HG03521 (cell line): ENCODE measurements at regions not wholly inside any gene's neighbourhood (a gene's known extent, or its start where the extent isn't known, plus 50 kb on each side); places are given as distances from the start of the nearest gene placed in this dataset.
"Not testable (repeated sequence)": the region's sequence is repeated elsewhere in the genome, so short reads cannot be mapped to it uniquely, and the experiment has no call there.

ENCODE experiments used
- ATAC-seq: cut with Tn5 transposase; IDR thresholded peaks from one replicate; pipeline ENCODE4 v1.9.1; 2021; ENCODE audit warnings: mild to moderate bottlenecking, moderate library complexity; ENCODE audit not compliant: unreplicated experiment

GRCh38 chr1:163472651-163473248 lies 151.0 kb downstream of the NUF2 start:
- no peak for ATAC-seq

DNA sequence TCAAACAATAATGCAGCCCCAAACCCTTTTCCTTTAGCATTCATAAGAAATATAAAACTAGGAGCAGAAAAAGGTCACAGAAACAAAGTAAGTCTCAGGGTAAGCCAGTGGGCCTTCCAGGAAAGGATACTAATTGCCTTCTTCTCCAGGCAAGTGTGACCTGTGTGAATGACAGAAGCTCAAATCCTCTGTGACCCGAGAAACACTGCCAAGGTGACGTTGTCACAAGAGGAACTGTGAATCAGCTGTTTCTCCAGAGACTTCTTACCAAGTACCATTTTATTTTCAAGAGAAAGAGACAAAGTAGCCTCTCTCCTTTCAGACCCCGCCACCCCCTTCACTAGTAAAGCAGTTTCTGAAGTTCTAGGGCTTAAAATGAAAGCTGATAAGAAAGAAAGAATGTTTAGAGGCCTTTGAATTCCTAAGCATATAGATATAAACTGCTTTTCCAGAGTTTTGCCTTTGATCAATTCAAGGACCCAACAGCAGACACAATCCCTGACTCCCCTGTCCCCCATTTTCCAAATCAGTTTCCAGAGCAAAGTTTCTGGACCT lies 155.6 kb downstream of the NUF2 start:
- ATAC-seq, result no peak

- not testable (repeated sequence) for ATAC-seq
Observed at GRCh38 chr1:163498391-163499330, 176.9 kb downstream of the NUF2 start.

DNA sequence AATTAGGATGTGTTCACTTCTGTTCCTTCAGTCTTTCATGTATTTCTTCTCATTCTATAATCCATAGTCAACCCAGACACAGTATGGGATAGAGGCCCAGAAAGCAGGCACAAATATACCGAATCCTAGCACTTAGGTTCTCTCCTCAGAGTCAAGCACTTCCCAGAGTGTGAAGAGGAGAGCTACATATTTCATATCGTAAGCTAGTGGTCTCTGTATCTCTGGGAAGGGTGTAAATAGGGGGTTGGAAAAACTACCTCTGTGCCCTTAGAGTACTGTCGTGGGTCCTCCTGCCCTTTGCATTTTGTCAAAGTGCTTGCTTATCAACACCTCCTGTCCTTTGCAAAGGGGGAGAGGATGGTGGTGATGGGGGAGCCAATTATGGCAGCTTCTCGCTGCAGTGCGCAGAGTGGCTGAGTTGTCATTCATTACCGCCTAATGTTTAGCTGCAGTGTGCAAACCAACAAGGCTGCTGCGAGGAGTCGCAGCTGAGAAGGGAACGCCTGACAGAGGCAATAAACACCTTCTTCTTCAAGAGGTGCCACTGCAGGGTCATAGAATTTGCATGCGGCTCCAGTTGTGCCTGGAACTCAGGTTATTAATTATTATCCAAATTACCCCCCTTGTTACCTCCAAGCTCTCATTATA lies 182.7 kb downstream of the NUF2 start:
- ATAC-seq, result no peak

GRCh38 chr1:163509114-163509513 lies 187.4 kb downstream of the NUF2 start:
- no peak for ATAC-seq

DNA sequence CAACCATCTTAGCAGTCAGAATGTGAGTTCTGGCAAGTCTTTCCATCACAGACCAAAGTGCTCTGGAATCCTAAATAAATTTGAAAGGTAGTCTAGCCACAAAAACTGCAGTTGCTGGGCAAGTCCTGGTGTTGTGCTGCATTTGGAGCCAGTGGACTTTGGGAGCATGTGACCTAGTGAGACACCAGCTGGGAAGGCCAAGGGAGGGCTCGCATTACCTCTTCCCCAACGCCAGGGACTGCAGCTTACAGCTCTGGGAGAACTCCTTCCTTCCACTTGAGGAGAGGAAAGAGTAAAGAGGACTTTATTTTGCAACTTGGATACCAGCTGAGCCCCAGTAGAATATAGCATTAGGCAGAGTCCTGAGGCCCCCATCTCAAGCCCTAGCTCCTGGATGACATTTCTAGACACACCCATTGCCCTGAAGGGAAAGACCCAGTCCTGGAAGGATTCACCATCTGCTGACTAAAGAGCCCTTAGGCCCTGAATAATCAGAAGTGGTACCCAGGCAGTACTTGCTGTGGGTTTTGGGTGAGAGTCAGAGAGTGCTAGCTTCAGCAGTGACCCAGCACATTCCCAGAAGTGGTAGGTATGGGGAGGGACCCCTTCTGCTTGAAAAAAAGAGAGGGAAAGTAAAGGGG lies 190.7 kb downstream of the NUF2 start:
- ATAC-seq, result no peak

DNA sequence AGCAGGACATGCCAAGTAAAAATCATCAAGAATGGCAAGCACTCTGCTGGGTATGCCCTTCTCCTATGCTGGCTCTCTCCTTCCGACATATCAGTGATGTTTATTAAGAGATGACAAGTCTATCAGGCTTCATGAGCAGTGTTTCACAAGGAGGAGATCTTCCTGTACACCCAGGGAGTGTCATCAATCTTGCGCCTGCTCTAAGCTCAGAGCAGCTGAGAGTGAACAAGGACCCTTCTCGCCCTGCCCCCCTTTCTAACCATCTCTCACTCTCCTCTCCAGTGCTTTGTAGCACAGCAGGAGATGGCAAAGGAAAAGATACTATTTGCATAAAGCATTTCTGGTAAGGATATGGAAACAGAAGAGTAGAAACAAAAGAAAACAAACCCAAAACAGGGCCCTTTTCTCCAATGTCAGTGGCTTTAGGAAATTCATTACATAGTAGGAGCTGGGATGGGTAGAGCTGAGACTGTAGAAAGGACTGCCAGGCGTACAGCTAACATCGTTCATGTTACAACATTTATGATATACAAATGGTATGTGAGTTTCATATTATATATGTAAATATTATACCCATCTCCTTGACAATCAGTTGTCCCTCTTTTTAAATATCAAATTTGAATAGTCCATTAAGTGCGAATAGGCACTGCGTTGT lies 201.7 kb downstream of the NUF2 start:
- no peak for ATAC-seq

DNA sequence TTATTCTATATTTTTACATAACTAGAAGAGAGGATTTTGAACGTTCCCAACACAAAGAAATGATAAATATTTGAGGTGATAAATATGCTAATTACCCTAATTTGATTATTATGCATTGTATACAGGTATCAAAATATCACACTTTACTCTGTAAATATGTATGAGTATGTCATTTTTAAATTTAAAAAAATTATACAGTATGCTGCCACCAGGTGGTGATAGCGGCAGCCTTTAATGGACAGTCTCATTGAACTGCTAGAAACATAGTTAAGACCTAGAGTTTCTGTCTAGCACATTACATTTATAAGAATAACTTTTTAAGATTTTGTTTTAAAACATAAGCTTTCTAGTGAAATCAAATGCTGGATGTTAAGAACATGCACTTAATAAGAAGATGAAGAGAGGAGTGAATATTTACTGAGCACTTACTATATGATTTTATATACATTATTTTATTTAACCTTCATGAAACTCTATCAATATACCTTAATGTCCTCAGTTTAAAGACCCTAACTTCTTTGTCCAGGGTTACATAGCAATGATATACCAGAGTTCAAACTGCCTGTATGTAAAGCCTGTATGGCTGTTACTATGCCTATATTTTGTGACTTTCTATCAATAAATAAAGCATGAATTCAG lies 207.1 kb downstream of the NUF2 start:
- peak; percentile 70 for ATAC-seq

GRCh38 chr1:163531345-163531744 lies 209.6 kb downstream of the NUF2 start:
- no peak for ATAC-seq

GRCh38 chr1:163535401-163535800 lies 213.6 kb downstream of the NUF2 start:
- no peak for ATAC-seq

DNA sequence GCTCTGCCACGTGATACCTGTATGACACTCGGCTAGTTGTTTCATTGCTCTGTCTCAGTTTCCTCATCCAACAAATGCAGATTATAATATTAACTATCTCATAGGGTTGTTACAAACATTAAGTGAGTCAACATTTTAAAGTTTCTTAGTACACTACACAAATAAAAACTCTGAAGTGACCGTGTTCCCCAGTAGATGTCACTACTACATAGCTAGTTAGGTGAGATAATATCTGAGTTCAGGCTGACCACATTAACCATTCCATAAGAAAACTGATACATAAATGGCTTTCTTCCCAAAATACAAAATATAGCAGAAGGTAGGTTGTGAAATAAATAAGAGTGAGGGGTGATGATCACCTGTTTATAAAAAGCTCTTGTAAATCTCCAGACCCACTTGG lies 214.1 kb downstream of the NUF2 start:
- ATAC-seq, result no peak

- ATAC-seq, result no peak
Observed at GRCh38 chr1:163537809-163538208, 216.1 kb downstream of the NUF2 start.

GRCh38 chr1:163538667-163539066 lies 216.9 kb downstream of the NUF2 start:
- ATAC-seq, result no peak

GRCh38 chr1:163540727-163541126 lies 219.0 kb downstream of the NUF2 start:
- ATAC-seq, result no peak

DNA sequence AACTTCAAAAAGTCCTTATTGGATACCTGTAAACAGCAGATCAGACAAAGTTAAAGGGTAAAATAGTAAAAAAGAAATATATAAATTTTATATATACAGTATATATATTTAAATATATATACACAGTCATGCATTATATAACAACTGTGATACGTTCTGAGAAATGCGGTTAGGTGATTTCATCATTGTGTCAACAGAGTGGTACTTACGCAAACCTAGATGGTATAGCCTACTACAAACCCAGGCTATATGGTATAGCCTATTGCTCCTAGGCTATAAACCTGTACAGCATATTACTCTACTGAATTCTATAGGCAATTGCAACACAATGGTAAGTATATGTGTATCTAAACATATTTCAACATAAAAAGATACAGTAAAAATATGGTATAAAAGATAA lies 222.7 kb downstream of the NUF2 start:
- ATAC-seq, result no peak

DNA sequence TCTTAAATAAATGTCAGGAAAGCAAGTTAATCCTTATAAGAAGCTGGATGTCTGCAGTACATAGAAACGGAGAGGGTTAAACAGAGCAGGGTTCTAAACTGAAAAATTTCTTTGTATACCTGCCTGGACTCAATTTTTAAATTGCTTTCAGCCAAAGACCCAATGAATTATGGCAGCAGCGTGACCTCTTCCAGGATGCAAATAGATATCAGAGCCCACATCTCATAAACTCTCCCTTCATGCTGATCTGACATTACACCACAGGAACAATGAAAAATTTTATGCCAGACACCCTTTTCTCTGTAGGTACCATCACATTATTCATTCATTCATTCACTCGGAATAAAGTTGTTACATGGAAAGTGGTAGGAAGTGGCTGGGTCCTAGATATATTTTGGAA lies 236.4 kb downstream of the NUF2 start:
- ATAC-seq, result no peak

GRCh38 chr1:163561580-163562295 lies 240.0 kb downstream of the NUF2 start:
- ATAC-seq, result no peak

- ATAC-seq, result no peak
Observed at GRCh38 chr1:163562355-163562754, 240.6 kb downstream of the NUF2 start.

- ATAC-seq, result no peak
Observed at GRCh38 chr1:163565166-163565565, 243.4 kb downstream of the NUF2 start.
